ENCODE measurements at regions not wholly inside any gene's neighbourhood (a gene's known extent, or its start where the extent isn't known, plus 50 kb on each side); places are given as distances from the start of the nearest gene placed in this dataset.
A peak's percentile ranks its signal among the peaks of the same experiment; 100 is the strongest.
"Not testable (repeated sequence)": the region's sequence is repeated elsewhere in the genome, so short reads cannot be mapped to it uniquely, and the experiment has no call there.

DNA sequence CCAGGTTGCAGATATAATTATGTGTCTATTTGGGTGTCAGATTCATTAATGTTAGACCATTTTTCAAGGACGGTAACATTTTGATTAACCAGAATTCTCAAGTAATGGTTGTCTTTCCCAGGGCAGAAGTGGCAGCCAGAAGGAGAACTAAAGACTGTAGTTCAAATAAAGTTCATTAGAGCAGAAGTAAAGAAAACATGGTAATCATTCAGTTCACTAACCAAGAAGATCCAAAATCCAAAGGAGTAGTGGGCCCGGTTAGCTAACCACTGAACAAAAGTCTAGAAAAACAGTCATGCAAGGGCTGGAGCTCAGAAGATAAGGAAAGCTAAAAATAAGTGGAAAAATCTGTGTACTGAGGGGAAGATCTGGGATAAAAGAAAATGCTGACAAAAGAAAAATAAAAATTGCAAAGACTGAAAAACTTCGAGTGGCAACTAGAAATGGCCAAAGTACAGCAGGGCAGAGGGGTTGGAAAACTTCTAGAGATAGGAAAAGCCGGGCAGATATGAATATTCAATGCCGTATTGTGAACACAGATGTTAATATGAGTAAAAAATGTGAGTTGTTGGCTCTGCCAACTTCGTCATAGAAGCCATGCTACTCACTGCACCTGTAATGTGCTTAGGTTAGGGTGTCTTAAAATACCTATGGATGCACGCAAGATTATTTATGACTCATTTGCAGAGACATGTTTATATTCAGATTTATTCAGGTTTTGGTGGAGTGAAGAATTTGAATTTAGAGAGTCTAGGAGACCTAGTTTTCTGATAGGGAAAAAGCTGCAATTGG, 925.9 kb downstream of the LTN1 start:
- POLR2A ChIA-PET, result no interaction called here
- H3K4me3 ChIP-seq (ENCODE audit: low read depth, low read length), result no peak overlapping the region
- TF ChIP-seq CTCF (IDR thresholded peaks at IDR 0.05; ENCODE audit: insufficient read depth, low read length, missing control alignments), result no peak
- DNase-seq (ENCODE audit: low read depth, low spot score), result no peak
- CTCF ChIA-PET, result interaction anchor here (1.4 to 4.6 kb wide), 2 partner anchors 271 to 679 kb away, joined by 3 to 21 read pairs; no protein-coding TSS in a partner anchor

DNA sequence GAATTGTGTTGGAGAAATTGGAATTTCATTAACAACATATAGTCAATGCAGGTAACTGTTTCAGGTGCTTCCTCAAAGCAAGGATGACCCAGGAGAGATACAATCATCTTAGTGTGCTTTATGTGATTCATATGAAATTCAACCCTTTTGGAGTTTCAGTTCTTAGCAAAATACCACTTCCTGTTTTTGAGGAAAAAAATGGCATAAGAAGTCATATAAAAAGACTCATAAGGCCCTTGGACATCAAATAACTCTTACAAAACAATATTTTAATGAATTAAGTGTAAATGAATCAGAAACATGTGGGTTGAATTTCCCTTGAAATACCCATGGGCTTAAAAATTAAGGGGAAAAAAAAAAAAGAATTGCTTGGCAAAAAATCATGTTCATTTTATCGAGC, 926.6 kb downstream of the LTN1 start:
- no peak for DNase-seq (ENCODE audit: low read depth, low spot score)
- TF ChIP-seq CTCF (IDR thresholded peaks at IDR 0.05; ENCODE audit: insufficient read depth, low read length, missing control alignments), result no peak
- CTCF ChIA-PET, result interaction anchor here (4.6 kb wide), 1 partner anchor 679 kb away, joined by 21 read pairs; no protein-coding TSS in a partner anchor

DNA sequence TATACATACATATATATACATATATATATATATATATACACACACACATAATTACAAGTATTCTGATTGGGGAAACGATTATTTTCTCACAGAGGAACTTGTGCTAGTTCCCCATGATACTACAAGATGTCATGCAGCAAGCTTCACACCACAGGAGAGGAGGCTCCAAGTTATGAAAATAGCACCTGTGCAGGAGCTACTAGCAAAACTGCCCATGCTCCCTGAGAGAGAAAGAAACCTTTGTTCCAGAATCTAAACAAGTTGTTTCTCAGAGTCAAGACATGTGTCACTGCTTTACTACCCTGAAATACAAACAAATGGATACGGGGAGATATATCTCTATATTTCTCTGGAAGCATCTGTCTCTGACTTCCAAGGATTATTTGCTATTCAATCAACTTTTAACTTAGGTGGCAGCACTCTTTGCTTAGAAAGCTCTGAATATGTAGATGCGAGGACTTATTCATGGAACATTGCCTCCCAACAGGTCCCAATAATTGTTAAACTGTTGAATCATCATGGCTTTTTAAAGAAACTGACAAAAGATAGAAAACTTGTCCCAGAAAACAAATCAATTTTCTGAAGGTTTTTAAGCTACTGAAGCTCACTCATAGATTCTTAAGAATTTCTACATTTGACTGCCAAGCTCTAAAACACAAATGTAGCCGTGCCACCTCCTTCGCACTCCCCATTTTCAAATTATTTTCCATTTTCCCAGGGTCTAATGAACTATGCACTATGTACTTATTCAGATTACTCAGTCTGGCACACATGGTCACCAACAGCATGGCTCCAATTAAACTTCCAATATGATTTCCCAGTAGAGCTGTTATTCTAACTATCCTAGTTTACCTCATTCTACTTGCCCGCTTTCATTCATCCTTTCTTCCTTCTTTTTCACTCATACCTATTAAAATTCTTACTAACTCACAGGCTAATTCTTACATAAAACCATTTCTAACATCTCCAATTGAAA, 929.1 kb downstream of the LTN1 start:
- POLR2A ChIA-PET, result no interaction called here
- TF ChIP-seq CTCF (IDR thresholded peaks at IDR 0.05; ENCODE audit: insufficient read depth, low read length, missing control alignments), result no peak
- H3K4me3 ChIP-seq (ENCODE audit: low read depth, low read length), result no peak overlapping the region
- CTCF ChIA-PET, result interaction anchor here (0.6 to 2.3 kb wide), 3 partner anchors 273 to 581 kb away, joined by 3 to 11 read pairs (median 3); no protein-coding TSS in a partner anchor
- DNase-seq (ENCODE audit: low read depth, low spot score), result no peak

More for the DNA sequence above, 926.6 kb downstream of the LTN1 start:
- no peak overlapping the region for H3K4me3 ChIP-seq (ENCODE audit: low read depth, low read length)
- POLR2A ChIA-PET, result no interaction called here

- CTCF ChIA-PET, result interaction anchor here (1.1 to 1.2 kb wide), 4 partner anchors 14 to 1206 kb away, joined by 3 to 6 read pairs (median 4); no protein-coding TSS in a partner anchor
- DNase-seq (ENCODE audit: low read depth, low spot score); H3K4me3 ChIP-seq (ENCODE audit: low read depth, low read length); POLR2A ChIA-PET: not testable (repeated sequence)
These were observed 939.7 kb downstream of the LTN1 start for GRCh38 chr21:28052956-28053355.

GRCh38 chr21:28051649-28052048, 941.0 kb downstream of the LTN1 start:
- CTCF ChIA-PET, result interaction anchor here (0.6 to 1.2 kb wide), 10 partner anchors 13 to 1204 kb away, joined by 3 to 7 read pairs (median 3); no protein-coding TSS in a partner anchor
- TF ChIP-seq CTCF (IDR thresholded peaks at IDR 0.05; ENCODE audit: insufficient read depth, low read length, missing control alignments), result peak; percentile 7
- POLR2A ChIA-PET; DNase-seq (ENCODE audit: low read depth, low spot score); H3K4me3 ChIP-seq (ENCODE audit: low read depth, low read length): not testable (repeated sequence)

DNA sequence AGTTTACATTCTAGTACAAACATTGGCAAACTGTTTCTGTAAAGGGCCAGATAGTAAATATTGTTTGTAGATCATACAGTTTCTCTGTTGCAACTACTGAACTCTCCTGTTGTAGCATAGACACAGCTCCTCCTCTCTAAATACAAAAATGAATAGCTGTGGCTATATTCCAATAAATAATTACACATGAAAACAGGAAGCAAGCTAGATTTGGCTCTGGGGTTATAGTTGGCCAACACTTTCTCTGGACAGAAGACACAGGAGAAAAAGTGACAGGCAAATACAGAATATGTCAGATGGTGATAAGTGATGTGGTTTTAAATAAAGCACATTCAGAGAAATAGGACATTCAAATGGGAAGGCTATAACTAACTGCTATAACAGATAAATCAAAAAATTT, 957.0 kb downstream of the LTN1 start:
- DNase-seq (ENCODE audit: low read depth, low spot score); POLR2A ChIA-PET; CTCF ChIA-PET; H3K4me3 ChIP-seq (ENCODE audit: low read depth, low read length): not testable (repeated sequence)

DNA sequence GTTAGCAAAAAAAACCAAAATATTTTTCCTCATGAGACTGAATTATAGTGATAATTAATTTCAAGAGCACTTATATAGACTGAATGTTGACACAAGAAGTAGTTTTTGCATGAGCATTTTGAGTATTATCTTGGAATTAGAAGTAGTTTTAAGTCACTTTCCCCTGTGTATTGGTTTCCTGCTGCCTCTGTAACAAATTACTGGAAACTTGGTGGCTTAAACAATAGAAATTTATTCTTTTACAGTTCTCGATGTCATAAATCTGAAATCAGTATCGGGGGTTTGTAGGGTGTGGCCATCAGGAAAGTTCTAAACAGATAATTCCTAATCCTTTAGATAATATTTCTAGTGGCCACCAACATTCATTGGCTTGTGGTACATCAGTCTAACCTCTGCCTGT, 957.8 kb downstream of the LTN1 start:
- DNase-seq (ENCODE audit: low read depth, low spot score); CTCF ChIA-PET; H3K4me3 ChIP-seq (ENCODE audit: low read depth, low read length); POLR2A ChIA-PET: not testable (repeated sequence)

DNA sequence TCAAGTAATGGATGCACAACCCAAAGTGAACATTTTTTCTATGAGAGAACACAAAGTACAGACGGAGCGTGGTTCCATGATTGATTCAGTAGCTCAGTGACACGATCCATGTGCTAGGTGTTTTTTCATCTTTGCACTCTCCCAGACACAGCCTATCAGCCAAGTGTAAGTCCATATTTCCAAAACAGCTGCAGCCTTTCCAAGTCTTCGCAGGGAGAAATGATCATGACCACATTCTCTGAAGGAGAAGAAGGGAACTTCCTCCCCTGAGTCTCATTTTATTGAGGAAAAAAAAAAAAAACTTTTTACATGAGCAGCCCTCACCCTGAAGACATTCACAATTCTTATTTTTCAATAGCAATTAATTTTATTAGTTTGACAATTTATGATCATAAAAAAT, 958.3 kb downstream of the LTN1 start:
- DNase-seq (ENCODE audit: low read depth, low spot score); CTCF ChIA-PET; POLR2A ChIA-PET; H3K4me3 ChIP-seq (ENCODE audit: low read depth, low read length): not testable (repeated sequence)

DNA sequence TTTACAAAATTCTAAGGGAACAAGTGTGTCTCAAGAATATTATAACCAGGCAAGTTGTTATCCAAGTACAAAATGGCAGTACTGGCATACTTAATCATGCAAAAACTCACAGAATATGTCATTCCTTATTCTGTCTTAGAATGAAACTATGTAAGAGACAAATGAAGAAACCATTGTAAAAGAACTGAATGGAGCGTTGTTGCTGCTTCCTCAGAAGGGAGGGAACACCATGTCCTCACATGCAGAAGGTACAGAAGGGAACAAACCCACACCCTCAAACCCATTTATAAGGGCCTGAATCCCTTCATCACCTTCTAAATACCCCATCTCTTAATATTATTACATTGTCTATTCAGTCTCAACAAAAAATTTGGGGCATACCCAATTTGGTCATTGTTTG, 960.0 kb downstream of the LTN1 start:
- CTCF ChIA-PET; DNase-seq (ENCODE audit: low read depth, low spot score); H3K4me3 ChIP-seq (ENCODE audit: low read depth, low read length); POLR2A ChIA-PET: not testable (repeated sequence)

DNA sequence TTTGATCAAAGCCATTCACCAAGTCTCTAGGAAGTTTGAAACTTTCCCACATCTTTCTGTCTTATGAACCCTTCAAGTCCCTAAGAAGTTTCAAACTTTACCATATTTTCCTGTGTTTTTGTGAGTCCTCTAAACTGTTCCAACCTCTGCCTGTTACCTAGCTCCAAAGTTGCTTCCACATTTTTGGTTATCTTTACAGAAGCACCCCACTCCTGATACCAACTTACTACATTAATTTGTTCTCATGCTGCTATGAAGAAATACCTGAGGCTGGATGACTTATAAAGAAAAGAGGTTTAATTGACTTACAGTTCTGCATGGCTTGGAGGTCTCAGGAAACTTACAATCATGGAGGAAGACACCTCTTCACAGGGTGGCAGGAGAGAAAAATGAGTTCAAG, 961.6 kb downstream of the LTN1 start:
- H3K4me3 ChIP-seq (ENCODE audit: low read depth, low read length); CTCF ChIA-PET; DNase-seq (ENCODE audit: low read depth, low spot score); POLR2A ChIA-PET: not testable (repeated sequence)

Data from AG04449 (cell line).